ENCODE measurements at regions not wholly inside any gene's neighbourhood (a gene's known extent, or its start where the extent isn't known, plus 50 kb on each side); places are given as distances from the start of the nearest gene placed in this dataset.

GRCh38 chr10:36492590-36493515 is 632.5 kb upstream of the ANKRD30A start:
- Histone ChIP-seq H3K27ac (ENCODE audit: low read length) (no peak overlapping the region), H3K4me3 (ENCODE audit: low read length) (no peak overlapping the region), H2AFZ (ENCODE audit: low read depth, low read length) (no peak overlapping the region)

DNA sequence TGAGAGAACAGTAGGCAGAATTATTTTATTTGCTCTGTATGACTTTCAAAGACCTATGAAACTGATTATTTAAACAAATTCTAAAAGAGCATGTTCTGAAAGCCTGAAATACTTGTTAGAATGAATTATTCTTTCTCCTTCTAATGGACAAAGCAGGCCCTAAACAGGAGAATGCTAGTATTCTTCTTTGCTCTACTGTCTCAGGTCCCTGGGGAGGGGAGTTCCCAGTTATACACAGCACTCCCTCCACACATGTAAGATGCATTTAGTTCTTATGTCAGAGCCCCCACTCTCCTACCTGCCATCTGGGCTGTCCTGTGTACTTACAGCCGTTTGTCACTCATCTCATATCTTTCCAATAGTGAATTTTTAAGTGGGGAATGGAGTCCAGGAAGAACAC is 633.5 kb upstream of the ANKRD30A start:
- no peak overlapping the region for H2AFZ ChIP-seq (ENCODE audit: low read depth, low read length)
- H3K9me3 ChIP-seq (ENCODE audit: insufficient read depth, low read length) = no peaks in the 10 kb centered on the region
- H3K4me2 ChIP-seq (ENCODE audit: low read length) = no peak overlapping the region
- no peak overlapping the region for H3K9ac ChIP-seq (ENCODE audit: low read length)
- no peaks in the 10 kb centered on the region for H4K20me1 ChIP-seq (ENCODE audit: insufficient read depth, low read length)
- no peaks in the 10 kb centered on the region for H3K79me2 ChIP-seq (ENCODE audit: low read length)
- no peak overlapping the region for H3K27ac ChIP-seq (ENCODE audit: low read length)
- no peaks in the 10 kb centered on the region for H3K27me3 ChIP-seq (ENCODE audit: low read depth, low read length)
- TF ChIP-seq, protein P1, sequence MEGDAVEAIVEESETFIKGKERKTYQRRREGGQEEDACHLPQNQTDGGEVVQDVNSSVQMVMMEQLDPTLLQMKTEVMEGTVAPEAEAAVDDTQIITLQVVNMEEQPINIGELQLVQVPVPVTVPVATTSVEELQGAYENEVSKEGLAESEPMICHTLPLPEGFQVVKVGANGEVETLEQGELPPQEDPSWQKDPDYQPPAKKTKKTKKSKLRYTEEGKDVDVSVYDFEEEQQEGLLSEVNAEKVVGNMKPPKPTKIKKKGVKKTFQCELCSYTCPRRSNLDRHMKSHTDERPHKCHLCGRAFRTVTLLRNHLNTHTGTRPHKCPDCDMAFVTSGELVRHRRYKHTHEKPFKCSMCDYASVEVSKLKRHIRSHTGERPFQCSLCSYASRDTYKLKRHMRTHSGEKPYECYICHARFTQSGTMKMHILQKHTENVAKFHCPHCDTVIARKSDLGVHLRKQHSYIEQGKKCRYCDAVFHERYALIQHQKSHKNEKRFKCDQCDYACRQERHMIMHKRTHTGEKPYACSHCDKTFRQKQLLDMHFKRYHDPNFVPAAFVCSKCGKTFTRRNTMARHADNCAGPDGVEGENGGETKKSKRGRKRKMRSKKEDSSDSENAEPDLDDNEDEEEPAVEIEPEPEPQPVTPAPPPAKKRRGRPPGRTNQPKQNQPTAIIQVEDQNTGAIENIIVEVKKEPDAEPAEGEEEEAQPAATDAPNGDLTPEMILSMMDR (IDR thresholded peaks at IDR 0.05; ENCODE audit: low read depth, low read length) = no peak
- no peak for TF ChIP-seq EZH2phosphoT487 (IDR thresholded peaks at IDR 0.05; ENCODE audit: low read depth)
- no peaks in the 10 kb centered on the region for H3K4me1 ChIP-seq (ENCODE audit: low read length)
- H3K36me3 ChIP-seq (replicated peaks; ENCODE audit: low read depth, low read length) = no peaks in the 10 kb centered on the region
- no peak overlapping the region for H3K4me3 ChIP-seq (ENCODE audit: low read length)

More at GRCh38 chr10:36492590-36493515, 632.5 kb upstream of the ANKRD30A start:
- Histone ChIP-seq H3K4me1 (ENCODE audit: low read length) (no peaks in the 10 kb centered on the region), H3K4me2 (ENCODE audit: low read length) (no peak overlapping the region), H3K36me3 (replicated peaks; ENCODE audit: low read depth, low read length) (no peaks in the 10 kb centered on the region), H3K9me3 (ENCODE audit: insufficient read depth, low read length) (no peaks in the 10 kb centered on the region), H3K27me3 (ENCODE audit: low read depth, low read length) (no peaks in the 10 kb centered on the region), H3K79me2 (ENCODE audit: low read length) (no peaks in the 10 kb centered on the region), H3K9ac (ENCODE audit: low read length) (no peak overlapping the region), H4K20me1 (ENCODE audit: insufficient read depth, low read length) (no peaks in the 10 kb centered on the region)
- TF ChIP-seq EZH2phosphoT487 (IDR thresholded peaks at IDR 0.05; ENCODE audit: low read depth) = no peak
- TF ChIP-seq, protein P1 (IDR thresholded peaks at IDR 0.05; ENCODE audit: low read depth, low read length) = no peak

DNA sequence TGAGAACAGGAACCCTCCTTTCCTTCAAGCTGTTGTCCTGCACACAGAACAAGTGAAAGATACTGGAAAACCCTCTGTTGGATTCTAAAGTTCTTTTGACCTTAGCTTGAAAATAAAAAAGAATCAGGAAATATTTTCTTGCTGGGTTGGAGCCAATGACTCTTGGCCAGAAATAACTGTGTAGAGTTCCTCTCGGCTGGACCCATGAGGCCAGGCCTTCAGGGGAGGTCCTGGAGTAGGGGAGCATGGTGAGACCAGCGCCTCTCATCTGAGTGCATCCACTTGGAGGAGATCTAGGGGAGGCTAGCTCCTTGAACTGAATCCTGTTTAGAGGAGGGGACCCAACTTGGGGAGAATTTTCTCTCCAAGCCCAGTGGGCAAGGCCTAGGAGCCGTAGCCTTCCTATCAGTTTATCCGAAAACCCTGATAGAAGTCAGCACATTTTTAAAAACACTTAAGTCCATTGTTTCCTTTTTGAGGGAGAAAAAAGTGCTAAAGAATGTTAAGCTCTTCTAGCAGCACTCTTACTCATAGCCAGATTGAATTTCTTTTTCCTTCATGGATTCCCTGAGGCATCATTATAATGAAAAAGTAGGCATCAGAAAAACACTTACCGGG is 635.7 kb upstream of the ANKRD30A start:
- no peaks in the 10 kb centered on the region for H3K79me2 ChIP-seq (ENCODE audit: low read length)
- no peaks in the 10 kb centered on the region for H4K20me1 ChIP-seq (ENCODE audit: insufficient read depth, low read length)
- TF ChIP-seq, protein P1 (IDR thresholded peaks at IDR 0.05; ENCODE audit: low read depth, low read length) = no peak
- no peak for TF ChIP-seq EZH2phosphoT487 (IDR thresholded peaks at IDR 0.05; ENCODE audit: low read depth)
- H3K4me3 ChIP-seq (ENCODE audit: low read length) = no peak overlapping the region
- no peak overlapping the region for H3K9ac ChIP-seq (ENCODE audit: low read length)
- no peaks in the 10 kb centered on the region for H3K36me3 ChIP-seq (replicated peaks; ENCODE audit: low read depth, low read length)
- no peak overlapping the region for H3K4me2 ChIP-seq (ENCODE audit: low read length)
- H3K27ac ChIP-seq (ENCODE audit: low read length) = no peak overlapping the region
- H3K27me3 ChIP-seq (ENCODE audit: low read depth, low read length) = no peaks in the 10 kb centered on the region
- no peaks in the 10 kb centered on the region for H3K4me1 ChIP-seq (ENCODE audit: low read length)
- H3K9me3 ChIP-seq (ENCODE audit: insufficient read depth, low read length) = no peaks in the 10 kb centered on the region
- H2AFZ ChIP-seq (ENCODE audit: low read depth, low read length) = no peak overlapping the region

DNA sequence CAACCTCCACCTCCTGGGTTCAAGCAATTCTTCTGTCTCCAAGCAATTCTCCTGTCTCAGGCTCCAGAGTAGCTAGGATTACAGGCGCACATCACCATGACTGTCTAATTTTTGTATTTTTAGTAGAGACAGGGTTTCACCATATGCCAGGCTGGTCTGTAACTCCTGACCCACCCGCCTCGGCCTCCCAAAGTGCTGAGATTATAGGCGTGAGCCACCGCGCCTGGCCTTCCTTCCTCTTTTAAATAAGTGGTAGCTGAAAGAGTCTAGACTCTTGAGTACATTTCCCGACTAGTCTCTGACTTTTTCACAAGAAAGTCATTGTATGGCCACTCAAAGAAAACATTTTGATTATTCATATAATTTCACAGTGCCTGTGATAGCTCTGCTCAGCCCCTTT is 636.2 kb upstream of the ANKRD30A start:
- Histone ChIP-seq H3K27ac (ENCODE audit: low read length) (no peak overlapping the region), H3K9me3 (ENCODE audit: insufficient read depth, low read length) (no peaks in the 10 kb centered on the region), H3K4me3 (ENCODE audit: low read length) (no peak overlapping the region), H3K4me2 (ENCODE audit: low read length) (no peak overlapping the region), H3K36me3 (replicated peaks; ENCODE audit: low read depth, low read length) (no peaks in the 10 kb centered on the region), H2AFZ (ENCODE audit: low read depth, low read length) (no peak overlapping the region), H3K4me1 (ENCODE audit: low read length) (no peaks in the 10 kb centered on the region), H3K27me3 (ENCODE audit: low read depth, low read length) (no peaks in the 10 kb centered on the region), H3K9ac (ENCODE audit: low read length) (no peak overlapping the region), H4K20me1 (ENCODE audit: insufficient read depth, low read length) (no peaks in the 10 kb centered on the region), H3K79me2 (ENCODE audit: low read length) (no peaks in the 10 kb centered on the region)
- TF ChIP-seq EZH2phosphoT487 (IDR thresholded peaks at IDR 0.05; ENCODE audit: low read depth) = no peak
- TF ChIP-seq, protein P1 (IDR thresholded peaks at IDR 0.05; ENCODE audit: low read depth, low read length) = no peak

Data from OCI-LY3 (cell line).